GM04504 (cell line): ENCODE measurements at regions not wholly inside any gene's neighbourhood (a gene's known extent, or its start where the extent isn't known, plus 50 kb on each side); places are given as distances from the start of the nearest gene placed in this dataset.
"Not testable (repeated sequence)": the region's sequence is repeated elsewhere in the genome, so short reads cannot be mapped to it uniquely, and the experiment has no call there.

Experiments used
- DNase-seq: peaks from one replicate; pipeline ENCODE4 v3.0.0-alpha.2; 2012; ENCODE audit warnings: low read depth

DNA sequence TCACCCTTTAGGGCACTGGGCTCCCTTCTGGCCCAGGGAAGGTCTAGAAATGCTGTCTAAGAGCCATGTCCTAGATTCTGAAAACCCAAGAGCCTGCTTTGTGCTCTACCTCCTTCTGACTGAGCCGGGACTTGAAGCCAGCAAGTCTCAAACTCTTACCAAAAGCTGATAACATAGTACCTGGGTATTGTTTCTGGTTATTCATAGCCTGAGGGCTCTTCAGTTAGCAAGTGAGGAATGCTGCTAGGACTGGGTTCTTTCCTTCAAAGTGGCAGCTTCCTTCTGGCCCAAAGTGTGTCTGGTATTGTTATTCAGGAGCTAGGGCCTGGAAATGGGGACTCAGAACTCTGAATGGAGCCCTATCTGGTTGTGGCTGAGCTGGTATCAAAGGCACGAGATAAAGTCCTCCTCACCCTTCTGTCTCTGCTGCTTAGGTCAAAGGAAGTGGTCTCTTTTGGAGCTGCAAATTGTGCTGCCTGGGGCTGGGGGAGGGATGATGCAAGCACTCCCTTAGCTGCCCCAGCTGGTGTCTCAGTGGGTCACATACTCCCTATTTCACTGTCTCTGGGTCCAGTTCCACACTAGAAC lies 696.0 kb upstream of the CCDC179 start:
- DNase-seq, result no peak

DNA sequence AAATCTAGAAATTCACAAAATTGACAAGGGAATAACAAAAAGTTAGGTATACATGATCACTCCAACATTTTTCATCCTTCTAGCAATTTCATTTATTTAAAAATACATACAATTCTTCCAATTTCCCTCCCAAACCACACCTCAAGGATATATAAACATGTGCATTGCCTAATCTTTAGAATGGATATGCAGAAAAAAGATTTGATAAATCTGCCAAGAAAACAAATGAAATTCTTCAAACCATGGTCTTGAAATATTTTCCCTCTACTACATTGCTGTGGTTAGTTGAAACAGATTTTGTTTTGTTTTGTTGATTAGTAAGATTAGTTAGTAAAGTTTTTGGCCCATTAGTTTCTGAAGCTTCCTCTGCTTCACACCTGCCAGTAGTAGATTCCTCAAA lies 703.3 kb upstream of the CCDC179 start:
- no peak for DNase-seq

GRCh38 chr11:23564370-23564769 lies 704.1 kb upstream of the CCDC179 start:
- no peak for DNase-seq

- DNase-seq, result no peak
Observed at GRCh38 chr11:23569134-23569533, 708.9 kb upstream of the CCDC179 start.

DNA sequence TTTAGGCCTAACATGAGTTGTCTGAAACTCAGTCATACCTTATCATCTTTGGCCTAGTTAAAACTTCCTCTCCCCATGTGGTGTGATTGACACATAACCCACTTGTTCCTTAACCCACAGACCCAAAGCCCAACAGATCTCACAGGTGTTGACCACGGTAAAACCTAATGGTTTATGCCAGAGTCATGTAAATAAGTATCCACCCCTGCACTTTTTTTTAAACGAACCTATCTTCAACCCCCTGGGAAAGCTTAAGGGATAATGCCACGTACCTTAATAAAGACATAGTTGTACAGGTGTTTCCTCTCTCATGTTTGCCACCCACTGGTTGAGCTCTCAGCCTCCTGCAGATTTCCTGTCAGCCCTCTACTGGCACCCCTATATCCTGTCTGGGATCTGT lies 709.3 kb upstream of the CCDC179 start:
- DNase-seq, result no peak

DNA sequence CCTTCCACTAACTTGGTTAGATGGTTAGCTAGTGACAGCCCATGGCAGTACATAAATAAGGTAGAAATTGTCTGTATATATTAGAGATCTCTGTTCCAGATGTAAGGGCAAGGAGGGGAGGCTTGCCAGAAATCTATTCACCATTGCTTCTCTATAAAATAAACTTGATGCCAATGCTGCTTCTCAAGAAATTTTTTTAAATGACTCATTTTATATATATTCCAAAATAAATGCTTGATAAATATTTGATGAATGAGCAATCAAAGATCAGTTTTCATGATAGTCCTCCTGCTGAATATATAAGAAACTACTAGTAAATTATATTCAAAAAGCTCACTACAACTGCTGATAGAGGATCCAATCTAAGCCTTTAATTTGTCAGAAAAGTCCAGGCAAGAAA lies 710.6 kb upstream of the CCDC179 start:
- no peak for DNase-seq

- DNase-seq, result no peak
Observed at GRCh38 chr11:23573429-23573828, 713.2 kb upstream of the CCDC179 start.

GRCh38 chr11:23574149-23574548 lies 713.9 kb upstream of the CCDC179 start:
- DNase-seq, result no peak

DNA sequence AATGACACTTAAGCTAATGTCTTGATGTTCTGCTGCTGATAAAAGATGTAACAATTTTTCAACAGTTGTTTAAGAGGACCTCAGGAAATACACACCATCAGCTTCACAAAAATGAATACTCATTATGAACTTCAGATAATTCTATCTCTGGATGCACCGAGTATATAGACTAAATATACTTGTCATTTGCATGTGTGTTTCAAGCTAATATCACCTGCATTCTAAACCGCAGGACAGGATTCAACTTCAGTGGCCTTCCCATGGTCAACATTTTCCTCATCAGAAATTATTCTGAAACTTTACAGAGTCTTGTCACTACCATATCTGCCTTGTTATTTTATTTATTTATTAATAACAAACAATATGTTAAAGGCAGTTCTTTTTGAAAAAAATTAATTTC lies 717.0 kb upstream of the CCDC179 start:
- no peak for DNase-seq

- DNase-seq, result no peak
Observed at GRCh38 chr11:23585416-23586104, 725.3 kb upstream of the CCDC179 start.

GRCh38 chr11:23586173-23586572 lies 725.9 kb upstream of the CCDC179 start:
- no peak for DNase-seq

DNA sequence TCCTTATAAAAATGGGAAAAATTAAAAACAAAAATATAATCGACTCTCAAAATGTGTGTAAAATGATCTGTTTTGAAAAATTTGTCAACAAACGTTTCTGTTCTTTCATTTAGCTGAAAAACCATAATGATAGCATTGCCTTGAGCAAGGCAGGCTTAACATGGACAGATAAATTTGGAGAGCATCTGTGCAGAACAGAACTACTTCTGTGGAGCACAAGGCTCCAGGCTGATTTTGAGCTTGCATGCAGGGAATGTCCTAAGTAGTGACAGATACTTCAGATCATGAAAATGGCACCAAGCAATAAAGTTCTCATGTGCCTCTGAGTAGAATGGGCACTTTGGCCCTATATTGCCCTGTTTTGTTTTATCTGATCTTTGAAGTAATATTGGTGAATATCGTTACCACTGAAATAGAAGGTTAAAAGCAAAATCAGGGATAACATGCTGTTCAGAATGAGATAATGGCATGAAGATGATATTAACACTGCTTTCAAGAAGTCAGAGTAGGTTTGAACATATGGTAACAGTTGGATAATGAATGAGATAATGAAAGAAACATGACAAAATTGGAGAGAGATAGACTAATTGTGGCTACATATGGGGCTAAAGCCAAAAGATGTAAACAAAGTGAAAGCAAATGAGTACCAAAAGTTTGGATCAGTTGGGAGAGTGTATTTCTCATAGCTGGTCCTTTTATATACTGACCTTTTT lies 730.5 kb upstream of the CCDC179 start:
- DNase-seq, result no peak

- no peak for DNase-seq
Observed at GRCh38 chr11:23594755-23595154, 734.5 kb upstream of the CCDC179 start.

- no peak for DNase-seq
Observed at GRCh38 chr11:23604966-23605365, 744.7 kb upstream of the CCDC179 start.

GRCh38 chr11:23606191-23606590 lies 745.9 kb upstream of the CCDC179 start:
- DNase-seq, result no peak

GRCh38 chr11:23611726-23612125 lies 751.5 kb upstream of the CCDC179 start:
- no peak for DNase-seq

DNA sequence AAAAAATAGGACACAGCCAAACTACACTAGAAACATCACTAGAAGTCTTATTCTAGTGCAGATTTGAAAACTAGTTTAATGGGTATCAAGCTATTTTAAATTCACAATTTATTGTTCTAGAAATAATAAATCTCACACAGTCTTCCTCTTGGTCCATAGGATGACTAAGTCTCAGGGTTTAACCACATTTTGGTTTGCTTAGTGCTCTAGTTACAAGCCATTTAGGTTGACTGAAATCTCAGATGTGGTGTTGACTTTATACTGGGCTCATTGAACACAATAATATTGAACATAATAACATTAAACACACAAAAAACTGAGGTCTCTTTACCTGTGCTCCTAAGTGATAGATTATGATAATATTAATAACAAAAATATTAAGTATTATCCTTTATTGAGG lies 760.3 kb upstream of the CCDC179 start:
- no peak for DNase-seq

- no peak for DNase-seq
Observed at GRCh38 chr11:23632293-23632692, 772.0 kb upstream of the CCDC179 start.

DNA sequence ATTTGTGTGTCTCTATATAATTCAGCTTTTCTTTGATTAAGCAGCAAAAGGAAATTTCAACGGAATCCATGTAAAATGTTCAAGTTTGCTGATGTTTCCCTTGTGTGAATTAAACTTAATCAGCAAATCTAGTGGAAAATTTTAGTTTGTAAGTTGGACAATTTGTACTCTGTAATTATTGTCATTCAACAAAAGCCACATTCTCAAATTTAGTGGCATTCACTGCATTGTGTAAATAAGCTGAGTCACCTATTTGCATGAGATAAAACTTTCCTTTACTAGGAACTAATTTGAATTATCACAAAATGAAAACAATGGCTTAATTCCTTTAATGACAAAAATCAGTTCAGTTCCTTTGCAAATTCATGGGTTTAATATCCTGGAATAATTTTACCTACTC lies 784.2 kb upstream of the CCDC179 start:
- DNase-seq, result no peak

DNA sequence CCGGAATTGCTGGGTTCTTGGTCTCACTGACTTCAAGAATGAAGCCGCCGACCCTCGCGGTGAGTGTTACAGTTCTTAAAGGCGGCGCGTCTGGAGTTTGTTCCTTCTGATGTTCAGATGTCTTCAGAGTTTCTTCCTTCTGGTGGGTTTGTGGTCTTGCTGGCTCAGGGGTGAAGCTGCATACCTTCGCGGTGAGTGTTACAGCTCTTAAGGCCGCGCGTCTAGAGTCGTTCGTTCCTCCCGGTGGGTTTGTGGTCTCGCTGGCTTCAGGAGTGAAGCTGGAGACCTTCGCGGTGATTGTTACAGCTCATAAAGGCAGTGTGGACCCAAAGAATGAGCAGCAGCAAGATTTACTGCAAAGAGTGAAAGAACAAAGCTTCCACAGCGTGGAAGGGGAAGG lies 792.1 kb upstream of the CCDC179 start:
- DNase-seq, result not testable (repeated sequence)

DNA sequence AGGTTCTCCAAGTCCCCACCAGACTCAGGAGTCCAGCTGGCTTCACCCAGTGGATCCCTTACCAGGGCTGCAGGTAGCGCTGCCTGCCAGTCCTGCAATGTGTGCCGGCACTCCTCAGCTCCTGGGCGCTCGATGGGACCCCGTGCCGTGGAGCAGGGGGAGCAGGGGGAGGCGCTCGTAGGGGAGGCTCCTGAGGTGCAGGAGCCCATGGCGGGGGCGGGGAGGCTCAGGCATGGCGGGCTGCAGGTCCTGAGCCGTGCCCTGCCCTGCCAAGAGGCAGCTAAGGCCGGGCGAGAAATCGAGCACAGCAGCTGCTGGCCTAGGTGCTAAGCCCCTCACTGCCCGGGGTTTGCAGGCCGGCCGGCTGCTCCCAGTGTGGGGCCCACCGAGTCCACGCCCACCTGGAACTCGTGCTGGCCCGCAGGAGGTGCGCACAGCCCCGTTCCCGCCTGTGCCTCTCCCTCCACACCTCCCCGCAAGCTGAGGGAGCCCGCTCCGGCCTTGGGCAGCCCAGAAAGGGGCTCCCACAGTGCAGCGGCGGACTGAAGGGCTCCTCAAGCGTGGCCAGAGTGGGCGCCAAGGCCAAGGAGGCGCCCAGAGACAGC lies 792.9 kb upstream of the CCDC179 start:
- no peak for DNase-seq

DNA sequence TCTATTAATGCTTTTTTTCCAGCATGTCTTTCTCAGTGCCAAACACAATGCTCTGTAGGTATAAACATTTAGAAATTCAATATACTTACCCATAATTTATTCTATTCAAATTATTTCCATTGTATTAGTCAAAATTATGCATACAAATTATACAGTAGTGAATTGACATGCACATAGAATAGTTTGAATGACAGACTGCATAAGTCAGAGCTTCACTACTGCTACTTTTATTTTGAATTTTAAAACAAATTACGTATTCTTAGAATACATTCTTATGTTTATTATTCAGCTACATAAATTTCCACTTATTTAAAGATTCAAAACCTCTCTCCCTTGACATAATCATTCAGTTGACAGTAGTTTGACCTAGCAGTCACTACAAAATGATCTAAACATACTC lies 808.0 kb upstream of the CCDC179 start:
- DNase-seq, result no peak

GRCh38 chr11:23673366-23673765 lies 813.1 kb upstream of the CCDC179 start:
- DNase-seq, result no peak
